ENCODE measurements at regions not wholly inside any gene's neighbourhood (a gene's known extent, or its start where the extent isn't known, plus 50 kb on each side); places are given as distances from the start of the nearest gene placed in this dataset.

DNA sequence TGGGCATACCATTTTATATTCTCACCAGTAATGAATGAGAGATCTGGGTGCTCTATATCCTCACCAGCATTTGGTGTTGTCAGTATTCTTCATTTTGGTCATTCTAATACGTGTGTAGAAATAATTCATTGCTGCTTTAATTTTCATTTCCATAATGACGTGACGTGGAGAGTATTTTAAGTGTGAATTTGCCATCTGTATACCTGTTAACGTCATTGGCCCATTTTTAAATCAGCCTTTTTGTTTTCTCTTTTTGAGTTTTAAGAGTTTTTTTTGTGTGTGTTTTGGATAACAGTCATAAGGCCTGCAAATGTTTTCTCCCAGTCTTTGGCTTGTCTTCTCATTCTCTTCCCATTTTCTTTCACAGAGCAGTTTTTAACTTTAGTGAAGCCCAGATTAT, 74.4 kb upstream of the SYT1 start:
- TF ChIP-seq GATA2 (IDR thresholded peaks at IDR 0.05; ENCODE audit: low read depth, low read length) (no peak), GATA3 (IDR thresholded peaks at IDR 0.05; ENCODE audit: low read depth, low read length) (no peak)
